Activated CD8-positive, alpha-beta memory T cell treated with anti-CD3 and anti-CD28 coated beads, Interleukin-2, amount 50 U/mL, for 4 hours (primary cell): ENCODE measurements at regions not wholly inside any gene's neighbourhood (a gene's known extent, or its start where the extent isn't known, plus 50 kb on each side); places are given as distances from the start of the nearest gene placed in this dataset.
A peak's percentile ranks its signal among the peaks of the same experiment; 100 is the strongest.

ENCODE experiments used
- DNase-seq: peaks from one replicate; pipeline ENCODE4 v3.0.0-alpha.2; 2020

- DNase-seq, result no peak
These were observed 305.7 kb upstream of the PKDCC start for GRCh38 chr2:41741951-41742595.

GRCh38 chr2:41743324-41743723 lies 304.5 kb upstream of the PKDCC start:
- no peak for DNase-seq

- DNase-seq, result no peak
These were observed 297.0 kb upstream of the PKDCC start for GRCh38 chr2:41750829-41751228.

- DNase-seq, result no peak
These were observed 287.9 kb upstream of the PKDCC start for GRCh38 chr2:41759880-41760279.

GRCh38 chr2:41763141-41763540 lies 284.7 kb upstream of the PKDCC start:
- no peak for DNase-seq

- no peak for DNase-seq
These were observed 283.7 kb upstream of the PKDCC start for GRCh38 chr2:41764131-41764530.

- no peak for DNase-seq
These were observed 282.9 kb upstream of the PKDCC start for GRCh38 chr2:41764919-41765318.

GRCh38 chr2:41768310-41768709 lies 279.5 kb upstream of the PKDCC start:
- no peak for DNase-seq

GRCh38 chr2:41771710-41772109 lies 276.1 kb upstream of the PKDCC start:
- no peak for DNase-seq

GRCh38 chr2:41772697-41773096 lies 275.1 kb upstream of the PKDCC start:
- no peak for DNase-seq

- DNase-seq, result no peak
These were observed 273.7 kb upstream of the PKDCC start for GRCh38 chr2:41774011-41774605.

GRCh38 chr2:41775366-41776025 lies 272.3 kb upstream of the PKDCC start:
- DNase-seq, result no peak

- DNase-seq, result no peak
These were observed 267.9 kb upstream of the PKDCC start for GRCh38 chr2:41779888-41780287.

GRCh38 chr2:41782306-41783158 lies 265.3 kb upstream of the PKDCC start:
- peak; percentile 16 for DNase-seq

GRCh38 chr2:41784496-41784895 lies 263.3 kb upstream of the PKDCC start:
- no peak for DNase-seq

- no peak for DNase-seq
These were observed 262.4 kb upstream of the PKDCC start for GRCh38 chr2:41785251-41786022.

- no peak for DNase-seq
These were observed 256.3 kb upstream of the PKDCC start for GRCh38 chr2:41791523-41791922.

- DNase-seq, result no peak
These were observed 244.5 kb upstream of the PKDCC start for GRCh38 chr2:41803361-41803760.

- no peak for DNase-seq
These were observed 241.5 kb upstream of the PKDCC start for GRCh38 chr2:41806286-41806685.

GRCh38 chr2:41821167-41821566 lies 226.7 kb upstream of the PKDCC start:
- DNase-seq, result no peak

GRCh38 chr2:41826921-41827320 lies 220.9 kb upstream of the PKDCC start:
- DNase-seq, result no peak

GRCh38 chr2:41827354-41827971 lies 220.4 kb upstream of the PKDCC start:
- no peak for DNase-seq
